PC-3 (cell line): ENCODE measurements at regions not wholly inside any gene's neighbourhood (a gene's known extent, or its start where the extent isn't known, plus 50 kb on each side); places are given as distances from the start of the nearest gene placed in this dataset.

ENCODE experiments used
- ATAC-seq: fragments of 200-7000 bp; cut with Tn5 transposase; 2 replicates; pipeline ENCODE4 v1.9.1; 2020; ENCODE audit warnings: mild to moderate bottlenecking, moderate library complexity
- BruUV-seq: library from RNA; stranded (reverse); fragments of 400-500 nt; replicated peaks from 2 replicates; lab custom pipeline; 2021; lab: Mats Ljungman, UMichigan
- CTCF ChIA-PET: fragments of 300-600 bp; sonication (Branson Sonifier 250); formaldehyde crosslinking; loops from one replicate; lab custom pipeline; 2022; ENCODE audit warnings: antibody characterized with exemption; lab: Charles Lee
- POLR2A ChIA-PET: fragments of 300-600 bp; sonication (Branson Sonifier 250); formaldehyde crosslinking; loops from one replicate; lab custom pipeline; 2022; ENCODE audit warnings: antibody characterized with exemption; ENCODE audit not compliant: unreplicated experiment; lab: Charles Lee
- DNase-seq: peaks from one replicate; pipeline ENCODE4 v3.0.0-alpha.2; 2015
- H2AFZ ChIP-seq: fragments of 300-600 bp; sonication (generic); 2 replicates; pipeline ENCODE4 v1.6.0; 2016; ENCODE audit warnings: antibody characterized with exemption, low read length
- H3F3A ChIP-seq: fragments of 300-600 bp; sonication (generic); one replicate; pipeline ENCODE4 v1.6.0; 2017; ENCODE audit warnings: antibody characterized with exemption, low read length, control low read depth, mild to moderate bottlenecking; ENCODE audit not compliant: unreplicated experiment
- H3K27ac ChIP-seq: fragments of 300-600 bp; sonication (generic); 2 replicates; pipeline ENCODE4 v1.5.1; 2016; ENCODE audit warnings: mild to moderate bottlenecking, low read length
- H3K27me3 ChIP-seq: fragments of 300-600 bp; sonication (generic); 2 replicates; pipeline ENCODE4 v1.6.1; 2016; ENCODE audit warnings: low read length, mixed read lengths
- H3K36me3 ChIP-seq: fragments of 300-600 bp; sonication (generic); 2 replicates; pipeline ENCODE4 v1.6.1; 2016; ENCODE audit warnings: low read depth, mixed run types, low read length, mixed read lengths
- H3K4me1 ChIP-seq: fragments of 300-600 bp; sonication (generic); 2 replicates; pipeline ENCODE4 v1.5.1; 2016; ENCODE audit warnings: low read length; ENCODE audit not compliant: insufficient read depth
- H3K4me2 ChIP-seq: fragments of 300-600 bp; sonication (generic); 2 replicates; pipeline ENCODE4 v1.6.0; 2016; ENCODE audit warnings: low read length
- H3K4me3 ChIP-seq: fragments of 300-600 bp; sonication (generic); 2 replicates; pipeline ENCODE4 v1.5.1; 2016; ENCODE audit warnings: mild to moderate bottlenecking, low read length, mixed read lengths
- H3K79me2 ChIP-seq: fragments of 300-600 bp; sonication (generic); 2 replicates; pipeline ENCODE4 v1.6.1; 2017; ENCODE audit warnings: low read length, mixed read lengths
- H3K9ac ChIP-seq: fragments of 300-600 bp; sonication (generic); 2 replicates; pipeline ENCODE4 v1.6.0; 2016; ENCODE audit warnings: mild to moderate bottlenecking, low read length
- H3K9me2 ChIP-seq: fragments of 300-600 bp; sonication (generic); replicated peaks from 2 replicates; pipeline ENCODE4 v1.6.1; 2016; ENCODE audit warnings: mixed run types, low read length, mixed read lengths
- H3K9me3 ChIP-seq: fragments of 300-600 bp; sonication (generic); 2 replicates; pipeline ENCODE4 v1.6.1; 2016; ENCODE audit warnings: low read length, mixed read lengths
- H4K20me1 ChIP-seq: fragments of 300-600 bp; sonication (generic); 2 replicates; pipeline ENCODE4 v1.6.1; 2016; ENCODE audit warnings: low read length, mixed read lengths
- CTCF ChIP-seq: fragments of 300-600 bp; sonication (generic); conservative IDR thresholded peaks from 2 replicates; pipeline ENCODE4 v1.5.1; 2017; ENCODE audit warnings: antibody characterized with exemption, low read depth, mild to moderate bottlenecking, low read length
- EZH2 ChIP-seq: fragments of 300-600 bp; sonication (generic); IDR thresholded peaks from one replicate; pipeline ENCODE4 v1.6.1; 2017; ENCODE audit warnings: antibody characterized with exemption, mild to moderate bottlenecking, low read length; ENCODE audit not compliant: unreplicated experiment
- EZH2phosphoT487 ChIP-seq: fragments of 300-600 bp; sonication (generic); IDR thresholded peaks from 2 replicates; pipeline ENCODE4 v1.6.1; 2018; ENCODE audit warnings: mild to moderate bottlenecking, antibody characterized with exemption, low read length, borderline replicate concordance
- intact Hi-C: fragments of 100-400 bp; cut with micrococcal nuclease; formaldehyde crosslinking; loops from 2 replicates; pipeline ENCODE4 v1.9.0; 2023

- Histone ChIP-seq H3K36me3 (no peaks in the 10 kb centered on the region), H3K79me2 (no peaks in the 10 kb centered on the region), H2AFZ (no peak overlapping the region), H3K27ac (no peak overlapping the region), H3K9me3 (no peaks in the 10 kb centered on the region), H4K20me1 (no peaks in the 10 kb centered on the region), H3F3A (no peaks in the 10 kb centered on the region), H3K9me2 (no peaks in the 10 kb centered on the region), H3K4me3 (no peak overlapping the region), H3K4me1 (no peaks in the 10 kb centered on the region), H3K27me3 (no peaks in the 10 kb centered on the region), H3K4me2 (no peak overlapping the region), H3K9ac (no peak overlapping the region)
- CTCF ChIA-PET = no interaction called here
- no peak for ATAC-seq
- TF ChIP-seq CTCF (no peak), EZH2 (no peak), EZH2phosphoT487 (no peak)
- BruUV-seq = no TSS peak
- no peak for DNase-seq
- POLR2A ChIA-PET = no interaction called here
- intact Hi-C loops = no loop called here
Observed at GRCh38 chr18:71850602-71851001, 693.5 kb downstream of the CBLN2 start.

- no peaks in the 10 kb centered on the region for H3K27me3 ChIP-seq
- H3K4me2 ChIP-seq = no peak overlapping the region
- CTCF ChIA-PET = no interaction called here
- H3K9ac ChIP-seq = no peak overlapping the region
- H3K9me2 ChIP-seq = no peaks in the 10 kb centered on the region
- no peaks in the 10 kb centered on the region for H3F3A ChIP-seq
- no peaks in the 10 kb centered on the region for H3K9me3 ChIP-seq
- no peak overlapping the region for H3K4me3 ChIP-seq
- no peak for ATAC-seq
- no peak overlapping the region for H3K27ac ChIP-seq
- no peaks in the 10 kb centered on the region for H4K20me1 ChIP-seq
- POLR2A ChIA-PET = no interaction called here
- BruUV-seq = no TSS peak
- H3K79me2 ChIP-seq = no peaks in the 10 kb centered on the region
- intact Hi-C loops = no loop called here
- no peaks in the 10 kb centered on the region for H3K36me3 ChIP-seq
- no peak for DNase-seq
- no peaks in the 10 kb centered on the region for H3K4me1 ChIP-seq
- H2AFZ ChIP-seq = no peak overlapping the region
- TF ChIP-seq EZH2 (no peak), EZH2phosphoT487 (no peak), CTCF (no peak)
Observed at GRCh38 chr18:71849407-71849806, 694.7 kb downstream of the CBLN2 start.

DNA sequence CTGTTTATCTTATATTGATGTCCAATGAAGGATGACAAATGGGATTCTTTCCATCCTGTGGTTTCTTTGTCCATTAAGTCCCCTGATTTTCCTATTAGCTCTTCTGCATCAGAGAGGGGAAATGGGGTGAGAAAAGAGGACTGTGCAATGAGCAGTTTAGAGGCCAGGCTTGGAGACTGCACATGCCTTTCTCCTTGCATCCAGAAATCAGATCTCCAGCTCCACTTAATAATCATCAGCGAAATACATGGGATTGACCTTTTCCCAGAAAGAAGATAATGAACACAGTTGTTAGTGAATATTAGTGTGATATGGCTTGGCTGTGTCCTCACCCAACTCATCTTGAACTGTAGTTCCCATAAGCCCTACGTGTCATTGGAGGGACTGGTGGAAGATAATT is 697.4 kb downstream of the CBLN2 start:
- H3F3A ChIP-seq = no peaks in the 10 kb centered on the region
- intact Hi-C loops = no loop called here
- no peak overlapping the region for H3K4me2 ChIP-seq
- H4K20me1 ChIP-seq = no peaks in the 10 kb centered on the region
- ATAC-seq (no peak), DNase-seq (no peak)
- no peak overlapping the region for H2AFZ ChIP-seq
- ChIA-PET POLR2A (no interaction called here), CTCF (no interaction called here)
- TF ChIP-seq EZH2 (no peak), CTCF (no peak), EZH2phosphoT487 (no peak)
- no peaks in the 10 kb centered on the region for H3K9me3 ChIP-seq
- no peak overlapping the region for H3K9ac ChIP-seq
- no peaks in the 10 kb centered on the region for H3K27me3 ChIP-seq
- no peaks in the 10 kb centered on the region for H3K79me2 ChIP-seq
- no peaks in the 10 kb centered on the region for H3K4me1 ChIP-seq
- BruUV-seq = no TSS peak
- no peaks in the 10 kb centered on the region for H3K9me2 ChIP-seq
- H3K27ac ChIP-seq = no peak overlapping the region
- no peaks in the 10 kb centered on the region for H3K36me3 ChIP-seq
- H3K4me3 ChIP-seq = no peak overlapping the region
